HCT116 (cell line): ENCODE measurements at regions not wholly inside any gene's neighbourhood (a gene's known extent, or its start where the extent isn't known, plus 50 kb on each side); places are given as distances from the start of the nearest gene placed in this dataset.

Experiments
- ATAC-seq: fragments of 200-7000 bp; cut with Tn5 transposase; 2 replicates; pipeline ENCODE4 v1.9.1; 2020; ENCODE audit warnings: mild to moderate bottlenecking, moderate library complexity
- BruUV-seq: library from RNA; stranded (reverse); fragments of 400-500 nt; replicated peaks from 2 replicates; lab custom pipeline; 2021; lab: Mats Ljungman, UMichigan
- CTCF ChIA-PET: fragments of 300-600 bp; sonication (Branson Sonifier 250); formaldehyde crosslinking; loops from one replicate; lab custom pipeline; 2021; ENCODE audit warnings: antibody characterized with exemption; lab: Charles Lee
- POLR2A ChIA-PET: fragments of 300-600, 350-600 bp; sonication (Branson Sonifier 250); formaldehyde crosslinking; loops from one replicate; lab custom pipeline; 2021; ENCODE audit warnings: antibody characterized with exemption; lab: Charles Lee
- RAD21 ChIA-PET, 2 experiments: fragments of 300-600 bp; sonication (Branson Sonifier 250); formaldehyde crosslinking; loops; one replicate each; lab custom pipeline; 2023; ENCODE audit warnings: low total read pairs in 2 of 2; ENCODE audit not compliant: uncharacterized antibody in 2 of 2, unreplicated experiment in 2 of 2, low non-redundant PET in 1 of 2; lab: Charles Lee
- DNase-seq: peaks from one replicate; pipeline ENCODE4 v3.0.0-alpha.2; 2010; ENCODE audit warnings: low read depth, low spot score
- H2AFZ ChIP-seq: fragments of 200-600 bp; shearing (Covaris generic), sonication (generic); 2 replicates; pipeline ENCODE4 v1.6.1; 2017; ENCODE audit warnings: low read depth, mixed run types, mixed read lengths, antibody characterized with exemption, low read length; ENCODE audit not compliant: poor library complexity, severe bottlenecking
- H3K27ac ChIP-seq: 2 replicates; pipeline ENCODE4 v1.5.1; 2012; ENCODE audit warnings: low read depth, low read length
- H3K27me3 ChIP-seq: fragments of 200-600 bp; sonication (generic); 2 replicates; pipeline ENCODE4 v1.6.1; 2016; ENCODE audit warnings: mixed run types, low read length, mixed read lengths; ENCODE audit not compliant: insufficient read depth
- H3K36me3 ChIP-seq, 2 experiments: fragments of 200-500 bp in 1 of 2; fragments of 200-600 bp in 1 of 2; sonication (Bioruptor generic) in 1 of 2; sonication (generic) in 1 of 2; 2 replicates each; pipeline versions ENCODE4 v1.5.1 to v1.6.1; 2014 to 2016; ENCODE audit warnings: low read length in 2 of 2, inconsistent platforms in 1 of 2, mixed read lengths in 1 of 2, mixed run types in 1 of 2; ENCODE audit not compliant: insufficient read depth in 2 of 2, control insufficient read depth in 1 of 2
- H3K4me1 ChIP-seq, 2 experiments: fragments of 200-600 bp in 1 of 2; sonication (generic) in 1 of 2; 2 replicates each; pipeline versions ENCODE4 v1.5.1 to v1.6.1; 2012 to 2017; ENCODE audit warnings: low read length in 2 of 2, inconsistent platforms in 1 of 2, mild to moderate bottlenecking in 1 of 2, mixed read lengths in 1 of 2, mixed run types in 1 of 2, moderate library complexity in 1 of 2; ENCODE audit not compliant: insufficient read depth in 2 of 2, control insufficient read depth in 1 of 2
- H3K4me2 ChIP-seq: fragments of 200-600 bp; sonication (generic); 2 replicates; pipeline ENCODE4 v1.6.1; 2017; ENCODE audit warnings: mixed run types, low read length, mixed read lengths
- H3K4me3 ChIP-seq, 2 experiments: fragments of 200-600 bp in 1 of 2; sonication (generic) in 1 of 2; replicated peaks in 1 of 2; 2 replicates each; pipeline ENCODE4 v1.5.1; 2011 to 2016; ENCODE audit warnings: low read length in 2 of 2, control low read depth in 1 of 2, low read depth in 1 of 2, mild to moderate bottlenecking in 1 of 2, mixed read lengths in 1 of 2, mixed run types in 1 of 2
- H3K79me2 ChIP-seq: fragments of 200-600 bp; sonication (generic); 2 replicates; pipeline ENCODE4 v1.6.1; 2017; ENCODE audit warnings: mild to moderate bottlenecking, mixed run types, low read length, moderate library complexity, mixed read lengths; ENCODE audit not compliant: insufficient read depth
- H3K9ac ChIP-seq: fragments of 200-600 bp; sonication (generic); 2 replicates; pipeline ENCODE4 v1.6.1; 2016; ENCODE audit warnings: low read length, mixed read lengths
- H3K9me2 ChIP-seq: fragments of 200-600 bp; sonication (generic), shearing (Covaris generic); 2 replicates; pipeline ENCODE4 v1.6.1; 2017; ENCODE audit warnings: mixed run types, mild to moderate bottlenecking, moderate library complexity; ENCODE audit not compliant: insufficient read depth
- H3K9me3 ChIP-seq, 2 experiments: fragments of 200-500 bp in 1 of 2; fragments of 200-600 bp in 1 of 2; sonication (Bioruptor generic) in 1 of 2; sonication (generic) in 1 of 2; 2 replicates each; pipeline ENCODE4 v1.6.1; 2014 to 2017; ENCODE audit warnings: low read length in 2 of 2, mixed read lengths in 2 of 2, inconsistent platforms in 1 of 2, low read depth in 1 of 2, mild to moderate bottlenecking in 1 of 2, mixed run types in 1 of 2, moderate library complexity in 1 of 2; ENCODE audit not compliant: control insufficient read depth in 1 of 2, insufficient read depth in 1 of 2
- H4K20me1 ChIP-seq: fragments of 200-600 bp; sonication (generic), shearing (Covaris generic); 2 replicates; pipeline ENCODE4 v1.6.1; 2017; ENCODE audit warnings: mixed run types, mild to moderate bottlenecking, moderate library complexity; ENCODE audit not compliant: insufficient read depth
- ELF1 ChIP-seq: IDR thresholded peaks from 2 replicates; pipeline ENCODE4 v1.6.1; 2012; ENCODE audit warnings: low read depth, borderline replicate concordance
- EZH2phosphoT487 ChIP-seq: fragments of 200-600 bp; IDR thresholded peaks from 2 replicates; pipeline ENCODE4 v1.6.1; 2018; ENCODE audit warnings: antibody characterized with exemption, borderline replicate concordance
- JUND ChIP-seq: IDR thresholded peaks from 2 replicates; pipeline ENCODE4 v1.6.1; 2012
- MAX ChIP-seq: IDR thresholded peaks from 2 replicates; pipeline ENCODE4 v1.6.1; 2012
- POLR2A ChIP-seq: IDR thresholded peaks from 2 replicates; pipeline ENCODE4 v1.7.0; 2011; ENCODE audit warnings: borderline replicate concordance; ENCODE audit not compliant: insufficient read depth, insufficient read length; ENCODE audit errors: extremely low read depth
- SIN3A ChIP-seq: IDR thresholded peaks from 2 replicates; pipeline ENCODE4 v1.6.1; 2012; ENCODE audit warnings: low read depth
- SP1 ChIP-seq: IDR thresholded peaks from 2 replicates; pipeline ENCODE4 v1.6.1; 2012; ENCODE audit warnings: low read depth
- SRF ChIP-seq: IDR thresholded peaks from 2 replicates; pipeline ENCODE4 v1.6.1; 2012; ENCODE audit warnings: low read depth
- TCF7L2 ChIP-seq: IDR thresholded peaks from 2 replicates; pipeline ENCODE4 v1.7.0; 2011; ENCODE audit warnings: borderline replicate concordance, inconsistent platforms; ENCODE audit not compliant: insufficient read depth, insufficient read length; ENCODE audit errors: extremely low read depth
- YY1 ChIP-seq: IDR thresholded peaks from 2 replicates; pipeline ENCODE4 v1.6.1; 2011; ENCODE audit warnings: low read length, low read depth, moderate library complexity, mild to moderate bottlenecking; ENCODE audit not compliant: insufficient replicate concordance; ENCODE audit errors: extremely low read depth
- ZBTB33 ChIP-seq: IDR thresholded peaks from 2 replicates; pipeline ENCODE4 v1.6.1; 2011; ENCODE audit warnings: mild to moderate bottlenecking, low read length, moderate library complexity; ENCODE audit not compliant: insufficient replicate concordance; ENCODE audit errors: extremely low read depth
- ZNF274 ChIP-seq: fragments of 200-500 bp; sonication (Bioruptor generic); IDR thresholded peaks from 2 replicates; pipeline ENCODE4 v1.6.1; 2014; ENCODE audit warnings: mild to moderate bottlenecking, low read depth, low read length, inconsistent platforms
- intact Hi-C: fragments of 100-400 bp; cut with micrococcal nuclease; formaldehyde crosslinking; loops from 2 replicates; pipeline ENCODE4 v1.10.0; 2022
- TF ChIP-seq, protein P1 (sequence below): IDR thresholded peaks from 2 replicates; pipeline ENCODE4 v1.6.1; 2012; ENCODE audit warnings: low read depth
- TF ChIP-seq, protein P2 (sequence below): IDR thresholded peaks from 2 replicates; pipeline ENCODE4 v1.6.1; 2012

DNA sequence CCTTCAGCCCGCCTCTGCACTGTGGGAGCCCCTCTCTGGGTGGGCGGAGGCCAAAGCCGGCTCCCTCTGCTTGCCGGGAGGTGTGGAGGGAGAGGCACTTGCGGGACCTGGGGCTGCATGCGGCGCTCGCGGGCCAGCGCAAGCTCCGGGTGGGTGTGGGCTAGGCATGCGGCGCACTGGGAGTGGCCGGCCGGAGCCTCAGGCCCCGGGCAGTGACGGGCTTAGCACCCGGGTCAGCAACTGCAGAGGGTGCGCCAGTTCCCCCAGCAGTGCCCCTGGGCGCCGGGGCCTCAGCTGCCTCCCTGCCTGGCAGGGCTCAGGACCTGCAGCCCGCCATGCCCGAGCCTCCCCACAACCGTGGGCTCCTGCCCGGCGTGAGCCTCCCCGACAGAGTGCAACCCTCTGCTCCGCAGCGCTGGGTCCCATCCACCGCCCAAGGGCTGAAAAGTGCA lies 98.9 kb upstream of the POU1F1 start (continued):
- TF ChIP-seq, protein P1, sequence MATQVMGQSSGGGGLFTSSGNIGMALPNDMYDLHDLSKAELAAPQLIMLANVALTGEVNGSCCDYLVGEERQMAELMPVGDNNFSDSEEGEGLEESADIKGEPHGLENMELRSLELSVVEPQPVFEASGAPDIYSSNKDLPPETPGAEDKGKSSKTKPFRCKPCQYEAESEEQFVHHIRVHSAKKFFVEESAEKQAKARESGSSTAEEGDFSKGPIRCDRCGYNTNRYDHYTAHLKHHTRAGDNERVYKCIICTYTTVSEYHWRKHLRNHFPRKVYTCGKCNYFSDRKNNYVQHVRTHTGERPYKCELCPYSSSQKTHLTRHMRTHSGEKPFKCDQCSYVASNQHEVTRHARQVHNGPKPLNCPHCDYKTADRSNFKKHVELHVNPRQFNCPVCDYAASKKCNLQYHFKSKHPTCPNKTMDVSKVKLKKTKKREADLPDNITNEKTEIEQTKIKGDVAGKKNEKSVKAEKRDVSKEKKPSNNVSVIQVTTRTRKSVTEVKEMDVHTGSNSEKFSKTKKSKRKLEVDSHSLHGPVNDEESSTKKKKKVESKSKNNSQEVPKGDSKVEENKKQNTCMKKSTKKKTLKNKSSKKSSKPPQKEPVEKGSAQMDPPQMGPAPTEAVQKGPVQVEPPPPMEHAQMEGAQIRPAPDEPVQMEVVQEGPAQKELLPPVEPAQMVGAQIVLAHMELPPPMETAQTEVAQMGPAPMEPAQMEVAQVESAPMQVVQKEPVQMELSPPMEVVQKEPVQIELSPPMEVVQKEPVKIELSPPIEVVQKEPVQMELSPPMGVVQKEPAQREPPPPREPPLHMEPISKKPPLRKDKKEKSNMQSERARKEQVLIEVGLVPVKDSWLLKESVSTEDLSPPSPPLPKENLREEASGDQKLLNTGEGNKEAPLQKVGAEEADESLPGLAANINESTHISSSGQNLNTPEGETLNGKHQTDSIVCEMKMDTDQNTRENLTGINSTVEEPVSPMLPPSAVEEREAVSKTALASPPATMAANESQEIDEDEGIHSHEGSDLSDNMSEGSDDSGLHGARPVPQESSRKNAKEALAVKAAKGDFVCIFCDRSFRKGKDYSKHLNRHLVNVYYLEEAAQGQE: no peak
- TF ChIP-seq JUND: no peak
- TF ChIP-seq SIN3A: no peak
- TF ChIP-seq SP1: no peak
- TF ChIP-seq POLR2A: no peak
- no peak for TF ChIP-seq EZH2phosphoT487
- TF ChIP-seq MAX: no peak
- no peak for TF ChIP-seq ELF1
- TF ChIP-seq, protein P2, sequence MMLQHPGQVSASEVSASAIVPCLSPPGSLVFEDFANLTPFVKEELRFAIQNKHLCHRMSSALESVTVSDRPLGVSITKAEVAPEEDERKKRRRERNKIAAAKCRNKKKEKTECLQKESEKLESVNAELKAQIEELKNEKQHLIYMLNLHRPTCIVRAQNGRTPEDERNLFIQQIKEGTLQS: no peak

DNA sequence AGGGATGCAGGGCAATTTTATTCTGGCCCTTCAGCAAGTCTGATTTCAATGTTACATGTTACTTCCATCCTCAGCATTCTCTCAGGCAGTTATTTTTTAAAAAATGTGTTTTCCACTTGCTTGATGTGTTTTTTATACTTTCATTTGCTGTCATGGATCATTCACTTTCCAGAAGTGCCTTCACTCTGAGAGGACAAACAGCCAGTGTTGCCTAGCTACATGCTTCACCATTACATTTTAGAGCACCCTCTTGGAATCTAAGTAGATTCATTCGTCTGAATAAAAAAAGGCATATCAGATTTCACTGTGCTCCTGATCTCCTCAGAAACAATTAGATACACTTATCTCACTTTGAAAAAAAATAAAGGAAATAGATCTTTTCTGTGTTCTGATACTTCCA lies 93.6 kb upstream of the POU1F1 start:
- Histone ChIP-seq H3K27ac (no peak overlapping the region), H3K4me3 (no peak overlapping the region), H3K9ac (no peak overlapping the region), H3K79me2 (no peaks in the 10 kb centered on the region), H3K36me3 (no peaks in the 10 kb centered on the region), H3K4me2 (no peak overlapping the region), H3K27me3 (no peaks in the 10 kb centered on the region), H2AFZ (no peak overlapping the region), H3K9me3 (no peaks in the 10 kb centered on the region), H3K9me2 (no peaks in the 10 kb centered on the region), H4K20me1 (no peaks in the 10 kb centered on the region), H3K4me1 (no peaks in the 10 kb centered on the region)
- ChIA-PET CTCF (no interaction called here), RAD21 (no interaction called here), POLR2A (no interaction called here)
- BruUV-seq: no TSS peak
- ATAC-seq: no peak
- intact Hi-C loops: no loop called here
- no peak for DNase-seq
- no peak for TF ChIP-seq EZH2phosphoT487
- TF ChIP-seq SIN3A: no peak
- TF ChIP-seq SRF: no peak
- TF ChIP-seq ZNF274: no peak
- no peak for TF ChIP-seq TCF7L2
- TF ChIP-seq ZBTB33: no peak
- TF ChIP-seq, protein P1: no peak
- TF ChIP-seq YY1: no peak
